Dermis microvascular lymphatic vessel endothelial cell (primary cell): ENCODE measurements at regions not wholly inside any gene's neighbourhood (a gene's known extent, or its start where the extent isn't known, plus 50 kb on each side); places are given as distances from the start of the nearest gene placed in this dataset.
"Not testable (repeated sequence)": the region's sequence is repeated elsewhere in the genome, so short reads cannot be mapped to it uniquely, and the experiment has no call there.

ENCODE experiments used
- DNase-seq, 2 donors: peaks; one replicate each; pipeline versions ENCODE4 v3.0.0 to v3.0.0-alpha.2; 2010; ENCODE audit warnings: low read depth in 2 of 2

GRCh38 chr13:68970532-68970931 is 1137.1 kb upstream of the ATXN8OS start:
- DNase-seq: no peak

- no peak for DNase-seq
These were observed 1159.0 kb upstream of the ATXN8OS start for GRCh38 chr13:68948586-68948985.

- no peak for DNase-seq
These were observed 1163.4 kb upstream of the ATXN8OS start for GRCh38 chr13:68944272-68944671.

GRCh38 chr13:68940049-68940448 is 1167.6 kb upstream of the ATXN8OS start:
- DNase-seq: no peak

GRCh38 chr13:68938639-68939038 is 1169.0 kb upstream of the ATXN8OS start:
- no peak for DNase-seq

- DNase-seq: no peak
These were observed 1178.4 kb upstream of the ATXN8OS start for GRCh38 chr13:68929075-68929745.

- no peak for DNase-seq
These were observed 1180.1 kb upstream of the ATXN8OS start for GRCh38 chr13:68927387-68928026.

- no peak for DNase-seq
These were observed 1183.6 kb upstream of the ATXN8OS start for GRCh38 chr13:68923995-68924394.

- no peak for DNase-seq
These were observed 1198.7 kb upstream of the ATXN8OS start for GRCh38 chr13:68908879-68909278.

- no peak for DNase-seq
These were observed 1202.4 kb upstream of the ATXN8OS start for GRCh38 chr13:68905186-68905585.

- DNase-seq: no peak
These were observed 1210.2 kb upstream of the ATXN8OS start for GRCh38 chr13:68897331-68897928.

- DNase-seq: no peak
These were observed 1211.9 kb upstream of the ATXN8OS start for GRCh38 chr13:68895696-68896095.

- not testable (repeated sequence) for DNase-seq
These were observed 1213.9 kb upstream of the ATXN8OS start for GRCh38 chr13:68893721-68894120.

- DNase-seq: not testable (repeated sequence)
These were observed 1215.0 kb upstream of the ATXN8OS start for GRCh38 chr13:68892596-68892995.

- DNase-seq: not testable (repeated sequence)
These were observed 1217.5 kb upstream of the ATXN8OS start for GRCh38 chr13:68890101-68890500.

GRCh38 chr13:68888832-68889231 is 1218.8 kb upstream of the ATXN8OS start:
- no peak for DNase-seq

GRCh38 chr13:68872338-68872737 is 1235.3 kb upstream of the ATXN8OS start:
- DNase-seq: no peak

GRCh38 chr13:68851026-68851425 is 1256.6 kb upstream of the ATXN8OS start:
- no peak for DNase-seq

- no peak for DNase-seq
These were observed 1257.5 kb upstream of the ATXN8OS start for GRCh38 chr13:68850160-68850559.

- DNase-seq: no peak
These were observed 1261.0 kb upstream of the ATXN8OS start for GRCh38 chr13:68846663-68847062.

GRCh38 chr13:68834375-68834774 is 1273.3 kb upstream of the ATXN8OS start:
- DNase-seq: no peak

- DNase-seq: no peak
These were observed 1290.9 kb upstream of the ATXN8OS start for GRCh38 chr13:68816715-68817114.
